ENCODE measurements at regions not wholly inside any gene's neighbourhood (a gene's known extent, or its start where the extent isn't known, plus 50 kb on each side); places are given as distances from the start of the nearest gene placed in this dataset.

DNA sequence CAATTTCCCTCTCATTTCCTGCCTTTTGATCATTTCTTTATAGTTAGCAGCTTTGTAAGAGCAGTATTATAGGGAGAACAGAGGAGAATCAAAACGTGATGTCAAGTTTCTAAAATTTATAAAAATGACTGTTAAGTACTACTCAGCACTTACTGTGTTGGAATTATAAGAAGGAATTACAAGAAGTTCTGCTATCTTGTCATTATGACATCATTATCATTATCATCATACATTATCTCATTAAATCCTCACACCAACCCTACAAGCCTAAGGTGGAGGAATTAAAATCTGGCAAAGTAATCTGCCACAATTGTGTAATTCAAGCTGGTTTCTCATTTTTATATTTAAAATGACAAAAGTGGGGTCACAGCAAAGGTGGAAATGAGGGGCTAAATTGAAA, 316.2 kb upstream of the CD180 start:
- TF ChIP-seq CTCF (IDR thresholded peaks at IDR 0.05; ENCODE audit: low read depth, low read length, poor library complexity, severe bottlenecking) (no peak), EZH2phosphoT487 (IDR thresholded peaks at IDR 0.05; ENCODE audit: borderline replicate concordance, low read length) (no peak)

Data from DOHH2 (cell line).